ENCODE measurements at regions not wholly inside any gene's neighbourhood (a gene's known extent, or its start where the extent isn't known, plus 50 kb on each side); places are given as distances from the start of the nearest gene placed in this dataset.

GRCh38 chr15:25067725-25068309 lies 113.0 kb downstream of the SNRPN start:
- TF ChIP-seq CTCF (IDR thresholded peaks at IDR 0.05) (no peak), POLR2AphosphoS5 (IDR thresholded peaks at IDR 0.05) (no peak), POLR2A (IDR thresholded peaks at IDR 0.05) (no peak)
